ENCODE measurements at regions not wholly inside any gene's neighbourhood (a gene's known extent, or its start where the extent isn't known, plus 50 kb on each side); places are given as distances from the start of the nearest gene placed in this dataset.

- H2BK15ac ChIP-seq (ENCODE audit: low read length) = peak overlapping the region; percentile 32
- H3K4me3 ChIP-seq (ENCODE audit: low read length in 2 of 2) = no peak overlapping the region
- no peak overlapping the region for H3K23ac ChIP-seq (ENCODE audit: low read depth, low read length, poor library complexity)
- H3K4me1 ChIP-seq (ENCODE audit: control insufficient read depth in 2 of 2, insufficient read depth in 1 of 2, low read depth in 1 of 2, low read length in 2 of 2) = peaks cover 19 to 26% of the 10 kb centered on the region in 2 donors
- no peak overlapping the region for H2BK120ac ChIP-seq (ENCODE audit: low read depth, low read length)
- no peak for DNase-seq (ENCODE audit: low spot score)
- H3K36me3 ChIP-seq (replicated peaks in 1 of 2; ENCODE audit: control insufficient read depth in 2 of 2, insufficient read depth in 2 of 2, low read length in 2 of 2) = no peaks in the 10 kb centered on the region
- no peak overlapping the region for H2BK12ac ChIP-seq (ENCODE audit: low read length)
- no peak overlapping the region for H4K91ac ChIP-seq (ENCODE audit: low read depth, low read length, poor library complexity)
- no peak overlapping the region for H4K8ac ChIP-seq (ENCODE audit: low read depth, low read length)
- peak overlapping the region; percentile 30 for H2AK5ac ChIP-seq (ENCODE audit: low read depth, low read length)
- peak overlapping the region; percentile 11 for H3K18ac ChIP-seq (ENCODE audit: low read length)
- WGBS, 2 donors (ENCODE audit: extremely low coverage in 2 of 2, insufficient read length in 2 of 2, insufficient replicate concordance in 1 of 2) = no CpG with 5 or more reads among the region's 7 CpGs
- H3K79me1 ChIP-seq (ENCODE audit: low read depth, low read length) = no peaks in the 10 kb centered on the region
- H2BK5ac ChIP-seq (ENCODE audit: low read length) = no peak overlapping the region
- no peak overlapping the region for H3K14ac ChIP-seq (ENCODE audit: low read length)
- no peaks in the 10 kb centered on the region for H3K9me3 ChIP-seq (replicated peaks in 1 of 2; ENCODE audit: control insufficient read depth in 2 of 2, insufficient read depth in 1 of 2, low read depth in 1 of 2, low read length in 2 of 2)
- H3K4ac ChIP-seq (ENCODE audit: low read length) = no peak overlapping the region
- no peak overlapping the region for H3K4me2 ChIP-seq (ENCODE audit: insufficient read depth, low read length, poor library complexity, severe bottlenecking)
- H3K9ac ChIP-seq (ENCODE audit: low read depth, low read length, poor library complexity) = no peak overlapping the region
- H3K27me3 ChIP-seq (ENCODE audit: control insufficient read depth in 3 of 3, insufficient read depth in 3 of 3, low read depth in 1 of 3, low read length in 3 of 3) = no peaks in the 10 kb centered on the region
- no peak overlapping the region for H2AFZ ChIP-seq (ENCODE audit: low read length)
- no peak overlapping the region for H3K27ac ChIP-seq (replicated peaks; ENCODE audit: low read length)
These were observed 189.6 kb upstream of the E2F8 start for GRCh38 chr11:19430346-19430745.

- no peak overlapping the region for H2BK5ac ChIP-seq (ENCODE audit: low read length)
- no peak overlapping the region for H4K91ac ChIP-seq (ENCODE audit: low read depth, low read length, poor library complexity)
- H3K27me3 ChIP-seq (ENCODE audit: control insufficient read depth in 3 of 3, insufficient read depth in 3 of 3, low read depth in 1 of 3, low read length in 3 of 3) = no peaks in the 10 kb centered on the region
- H3K18ac ChIP-seq (ENCODE audit: low read length) = no peak overlapping the region
- H2BK15ac ChIP-seq (ENCODE audit: low read length) = no peak overlapping the region
- WGBS, 2 donors (ENCODE audit: extremely low coverage in 2 of 2, insufficient read length in 2 of 2, insufficient replicate concordance in 1 of 2) = no CpG with 5 or more reads among the region's 3 CpGs
- no peak overlapping the region for H3K4ac ChIP-seq (ENCODE audit: low read length)
- no peak overlapping the region for H3K9ac ChIP-seq (ENCODE audit: low read depth, low read length, poor library complexity)
- no peak overlapping the region for H3K27ac ChIP-seq (replicated peaks; ENCODE audit: low read length)
- no peak overlapping the region for H2BK12ac ChIP-seq (ENCODE audit: low read length)
- no peak overlapping the region for H2BK120ac ChIP-seq (ENCODE audit: low read depth, low read length)
- no peak overlapping the region for H3K4me3 ChIP-seq (ENCODE audit: low read length in 2 of 2)
- H3K4me2 ChIP-seq (ENCODE audit: insufficient read depth, low read length, poor library complexity, severe bottlenecking) = no peak overlapping the region
- no peak for DNase-seq (ENCODE audit: low spot score)
- peaks cover 19 to 26% of the 10 kb centered on the region in 2 donors for H3K4me1 ChIP-seq (ENCODE audit: control insufficient read depth in 2 of 2, insufficient read depth in 1 of 2, low read depth in 1 of 2, low read length in 2 of 2)
- H3K14ac ChIP-seq (ENCODE audit: low read length) = no peak overlapping the region
- no peak overlapping the region for H2AK5ac ChIP-seq (ENCODE audit: low read depth, low read length)
- no peaks in the 10 kb centered on the region for H3K79me1 ChIP-seq (ENCODE audit: low read depth, low read length)
- no peak overlapping the region for H2AFZ ChIP-seq (ENCODE audit: low read length)
- no peaks in the 10 kb centered on the region for H3K36me3 ChIP-seq (replicated peaks in 1 of 2; ENCODE audit: control insufficient read depth in 2 of 2, insufficient read depth in 2 of 2, low read length in 2 of 2)
- H3K9me3 ChIP-seq (replicated peaks in 1 of 2; ENCODE audit: control insufficient read depth in 2 of 2, insufficient read depth in 1 of 2, low read depth in 1 of 2, low read length in 2 of 2) = no peaks in the 10 kb centered on the region
- no peak overlapping the region for H4K8ac ChIP-seq (ENCODE audit: low read depth, low read length)
- H3K23ac ChIP-seq (ENCODE audit: low read depth, low read length, poor library complexity) = no peak overlapping the region
These were observed 188.5 kb upstream of the E2F8 start for GRCh38 chr11:19429108-19429760.

GRCh38 chr11:19428206-19429002 is 187.7 kb upstream of the E2F8 start:
- no peak overlapping the region for H3K9ac ChIP-seq (ENCODE audit: low read depth, low read length, poor library complexity)
- no peak overlapping the region for H2AFZ ChIP-seq (ENCODE audit: low read length)
- H3K18ac ChIP-seq (ENCODE audit: low read length) = no peak overlapping the region
- H2BK15ac ChIP-seq (ENCODE audit: low read length) = no peak overlapping the region
- no CpG with 5 or more reads among the region's 8 CpGs for WGBS, 2 donors (ENCODE audit: extremely low coverage in 2 of 2, insufficient read length in 2 of 2, insufficient replicate concordance in 1 of 2)
- no peak overlapping the region for H3K4ac ChIP-seq (ENCODE audit: low read length)
- H3K4me1 ChIP-seq (ENCODE audit: control insufficient read depth in 2 of 2, insufficient read depth in 1 of 2, low read depth in 1 of 2, low read length in 2 of 2) = peaks cover 15 to 24% of the 10 kb centered on the region in 2 donors
- H4K8ac ChIP-seq (ENCODE audit: low read depth, low read length) = no peak overlapping the region
- no peaks in the 10 kb centered on the region for H3K36me3 ChIP-seq (replicated peaks in 1 of 2; ENCODE audit: control insufficient read depth in 2 of 2, insufficient read depth in 2 of 2, low read length in 2 of 2)
- no peak overlapping the region for H3K27ac ChIP-seq (replicated peaks; ENCODE audit: low read length)
- no peak overlapping the region for H3K4me2 ChIP-seq (ENCODE audit: insufficient read depth, low read length, poor library complexity, severe bottlenecking)
- no peak overlapping the region for H2BK12ac ChIP-seq (ENCODE audit: low read length)
- no peaks in the 10 kb centered on the region for H3K27me3 ChIP-seq (ENCODE audit: control insufficient read depth in 3 of 3, insufficient read depth in 3 of 3, low read depth in 1 of 3, low read length in 3 of 3)
- H3K79me1 ChIP-seq (ENCODE audit: low read depth, low read length) = no peaks in the 10 kb centered on the region
- no peak overlapping the region for H4K91ac ChIP-seq (ENCODE audit: low read depth, low read length, poor library complexity)
- H2BK120ac ChIP-seq (ENCODE audit: low read depth, low read length) = no peak overlapping the region
- no peak overlapping the region for H3K4me3 ChIP-seq (ENCODE audit: low read length in 2 of 2)
- no peak overlapping the region for H2AK5ac ChIP-seq (ENCODE audit: low read depth, low read length)
- H3K23ac ChIP-seq (ENCODE audit: low read depth, low read length, poor library complexity) = no peak overlapping the region
- H3K14ac ChIP-seq (ENCODE audit: low read length) = no peak overlapping the region
- no peaks in the 10 kb centered on the region for H3K9me3 ChIP-seq (replicated peaks in 1 of 2; ENCODE audit: control insufficient read depth in 2 of 2, insufficient read depth in 1 of 2, low read depth in 1 of 2, low read length in 2 of 2)
- no peak overlapping the region for H2BK5ac ChIP-seq (ENCODE audit: low read length)
- DNase-seq (ENCODE audit: low spot score) = no peak

- Histone ChIP-seq H3K27ac (replicated peaks; ENCODE audit: low read length) (no peak overlapping the region), H3K23ac (ENCODE audit: low read depth, low read length, poor library complexity) (no peak overlapping the region), H2BK5ac (ENCODE audit: low read length) (no peak overlapping the region), H3K18ac (ENCODE audit: low read length) (no peak overlapping the region), H3K9ac (ENCODE audit: low read depth, low read length, poor library complexity) (no peak overlapping the region), H3K4me1 (ENCODE audit: control insufficient read depth in 2 of 2, insufficient read depth in 1 of 2, low read depth in 1 of 2, low read length in 2 of 2) (peaks cover 12 to 21% of the 10 kb centered on the region in 2 donors), H3K4me2 (ENCODE audit: insufficient read depth, low read length, poor library complexity, severe bottlenecking) (no peak overlapping the region), H2BK120ac (ENCODE audit: low read depth, low read length) (no peak overlapping the region), H3K27me3 (ENCODE audit: control insufficient read depth in 3 of 3, insufficient read depth in 3 of 3, low read depth in 1 of 3, low read length in 3 of 3) (no peaks in the 10 kb centered on the region), H2AK5ac (ENCODE audit: low read depth, low read length) (no peak overlapping the region), H3K79me1 (ENCODE audit: low read depth, low read length) (no peaks in the 10 kb centered on the region), H4K8ac (ENCODE audit: low read depth, low read length) (no peak overlapping the region), H3K4me3 (ENCODE audit: low read length in 2 of 2) (no peak overlapping the region), H4K91ac (ENCODE audit: low read depth, low read length, poor library complexity) (no peak overlapping the region), H2BK12ac (ENCODE audit: low read length) (no peak overlapping the region), H3K14ac (ENCODE audit: low read length) (no peak overlapping the region), H3K36me3 (replicated peaks in 1 of 2; ENCODE audit: control insufficient read depth in 2 of 2, insufficient read depth in 2 of 2, low read length in 2 of 2) (no peaks in the 10 kb centered on the region), H2BK15ac (ENCODE audit: low read length) (no peak overlapping the region), H2AFZ (ENCODE audit: low read length) (peak overlapping the region; percentile 32), H3K9me3 (replicated peaks in 1 of 2; ENCODE audit: control insufficient read depth in 2 of 2, insufficient read depth in 1 of 2, low read depth in 1 of 2, low read length in 2 of 2) (no peaks in the 10 kb centered on the region), H3K4ac (ENCODE audit: low read length) (no peak overlapping the region)
- no CpG with 5 or more reads among the region's 4 CpGs for WGBS, 2 donors (ENCODE audit: extremely low coverage in 2 of 2, insufficient read length in 2 of 2, insufficient replicate concordance in 1 of 2)
- no peak for DNase-seq (ENCODE audit: low spot score)
These were observed 186.1 kb upstream of the E2F8 start for GRCh38 chr11:19426756-19427403.

Data from neuronal stem cell (in vitro differentiated cells).